NT2/D1 (cell line): ENCODE measurements at regions not wholly inside any gene's neighbourhood (a gene's known extent, or its start where the extent isn't known, plus 50 kb on each side); places are given as distances from the start of the nearest gene placed in this dataset.

Experiments
- DNase-seq: peaks from one replicate; pipeline ENCODE4 v3.0.0-alpha.2; 2011; ENCODE audit warnings: low read depth, low spot score
- H3K27me3 ChIP-seq: 2 replicates; pipeline ENCODE4 v1.6.0; 2011; ENCODE audit warnings: mild to moderate bottlenecking; ENCODE audit not compliant: insufficient read length, insufficient read depth
- H3K36me3 ChIP-seq: 2 replicates; pipeline ENCODE4 v1.6.1; 2011; ENCODE audit warnings: mild to moderate bottlenecking, low read length, mixed read lengths; ENCODE audit not compliant: insufficient read depth, insufficient read length
- H3K4me1 ChIP-seq: 2 replicates; pipeline ENCODE4 v1.5.1; 2011; ENCODE audit not compliant: insufficient read depth, insufficient read length
- H3K4me3 ChIP-seq: 2 replicates; pipeline ENCODE4 v1.5.1; 2011; ENCODE audit warnings: low read depth; ENCODE audit not compliant: insufficient read length
- H3K9ac ChIP-seq: 2 replicates; pipeline ENCODE4 v1.6.0; 2011; ENCODE audit warnings: low read depth; ENCODE audit not compliant: insufficient read length
- H3K9me3 ChIP-seq: 2 replicates; pipeline ENCODE4 v1.5.1; 2011; ENCODE audit warnings: mild to moderate bottlenecking, low read length; ENCODE audit not compliant: insufficient read depth
- SUZ12 ChIP-seq: IDR thresholded peaks from 2 replicates; pipeline ENCODE4 v1.6.1; 2011; ENCODE audit not compliant: insufficient read length, insufficient read depth; ENCODE audit errors: extremely low read depth
- YY1 ChIP-seq: IDR thresholded peaks from 2 replicates; pipeline ENCODE4 v1.6.1; 2011; ENCODE audit not compliant: insufficient read length, insufficient read depth
- ZNF274 ChIP-seq: IDR thresholded peaks from 2 replicates; pipeline ENCODE4 v1.6.1; 2011; ENCODE audit warnings: mild to moderate bottlenecking, low read depth, low read length

GRCh38 chr5:166058660-166059059 lies 2232.8 kb upstream of the WWC1 start:
- Histone ChIP-seq H3K36me3 (no peaks in the 10 kb centered on the region), H3K27me3 (no peaks in the 10 kb centered on the region), H3K9ac (no peak overlapping the region), H3K4me1 (no peaks in the 10 kb centered on the region), H3K9me3 (no peaks in the 10 kb centered on the region), H3K4me3 (no peak overlapping the region)
- TF ChIP-seq ZNF274 = no peak
- TF ChIP-seq YY1 = no peak
- no peak for TF ChIP-seq SUZ12
- DNase-seq = no peak

GRCh38 chr5:166062094-166062493 lies 2229.4 kb upstream of the WWC1 start:
- DNase-seq = no peak
- Histone ChIP-seq H3K9ac (no peak overlapping the region), H3K27me3 (no peaks in the 10 kb centered on the region), H3K9me3 (no peaks in the 10 kb centered on the region), H3K4me3 (no peak overlapping the region), H3K36me3 (no peaks in the 10 kb centered on the region), H3K4me1 (no peaks in the 10 kb centered on the region)
- no peak for TF ChIP-seq SUZ12
- no peak for TF ChIP-seq YY1
- TF ChIP-seq ZNF274 = no peak

GRCh38 chr5:166062719-166063118 lies 2228.7 kb upstream of the WWC1 start:
- H3K36me3 ChIP-seq = no peaks in the 10 kb centered on the region
- H3K27me3 ChIP-seq = no peaks in the 10 kb centered on the region
- no peak overlapping the region for H3K9ac ChIP-seq
- no peak overlapping the region for H3K4me3 ChIP-seq
- TF ChIP-seq SUZ12 (no peak), ZNF274 (no peak), YY1 (no peak)
- H3K4me1 ChIP-seq = no peaks in the 10 kb centered on the region
- DNase-seq = no peak
- no peaks in the 10 kb centered on the region for H3K9me3 ChIP-seq

GRCh38 chr5:166063261-166063660 lies 2228.2 kb upstream of the WWC1 start:
- TF ChIP-seq YY1 (no peak), SUZ12 (no peak), ZNF274 (no peak)
- no peak overlapping the region for H3K4me3 ChIP-seq
- no peaks in the 10 kb centered on the region for H3K36me3 ChIP-seq
- H3K4me1 ChIP-seq = no peaks in the 10 kb centered on the region
- H3K27me3 ChIP-seq = no peaks in the 10 kb centered on the region
- H3K9ac ChIP-seq = no peak overlapping the region
- no peak for DNase-seq
- H3K9me3 ChIP-seq = no peaks in the 10 kb centered on the region

- TF ChIP-seq SUZ12 (no peak), ZNF274 (no peak), YY1 (no peak)
- Histone ChIP-seq H3K9me3 (no peaks in the 10 kb centered on the region), H3K27me3 (no peaks in the 10 kb centered on the region), H3K4me3 (no peak overlapping the region), H3K9ac (no peak overlapping the region), H3K36me3 (no peaks in the 10 kb centered on the region), H3K4me1 (no peaks in the 10 kb centered on the region)
- no peak for DNase-seq
These were observed 2222.7 kb upstream of the WWC1 start for GRCh38 chr5:166068547-166069335.

GRCh38 chr5:166073901-166074581 lies 2217.4 kb upstream of the WWC1 start:
- H3K9ac ChIP-seq = no peak overlapping the region
- no peaks in the 10 kb centered on the region for H3K4me1 ChIP-seq
- DNase-seq = peak; percentile 72
- H3K36me3 ChIP-seq = no peaks in the 10 kb centered on the region
- H3K9me3 ChIP-seq = no peaks in the 10 kb centered on the region
- TF ChIP-seq SUZ12 (no peak), YY1 (no peak), ZNF274 (no peak)
- H3K4me3 ChIP-seq = peak overlapping the region; percentile 22
- no peaks in the 10 kb centered on the region for H3K27me3 ChIP-seq
